ENCODE measurements at regions not wholly inside any gene's neighbourhood (a gene's known extent, or its start where the extent isn't known, plus 50 kb on each side); places are given as distances from the start of the nearest gene placed in this dataset.

DNA sequence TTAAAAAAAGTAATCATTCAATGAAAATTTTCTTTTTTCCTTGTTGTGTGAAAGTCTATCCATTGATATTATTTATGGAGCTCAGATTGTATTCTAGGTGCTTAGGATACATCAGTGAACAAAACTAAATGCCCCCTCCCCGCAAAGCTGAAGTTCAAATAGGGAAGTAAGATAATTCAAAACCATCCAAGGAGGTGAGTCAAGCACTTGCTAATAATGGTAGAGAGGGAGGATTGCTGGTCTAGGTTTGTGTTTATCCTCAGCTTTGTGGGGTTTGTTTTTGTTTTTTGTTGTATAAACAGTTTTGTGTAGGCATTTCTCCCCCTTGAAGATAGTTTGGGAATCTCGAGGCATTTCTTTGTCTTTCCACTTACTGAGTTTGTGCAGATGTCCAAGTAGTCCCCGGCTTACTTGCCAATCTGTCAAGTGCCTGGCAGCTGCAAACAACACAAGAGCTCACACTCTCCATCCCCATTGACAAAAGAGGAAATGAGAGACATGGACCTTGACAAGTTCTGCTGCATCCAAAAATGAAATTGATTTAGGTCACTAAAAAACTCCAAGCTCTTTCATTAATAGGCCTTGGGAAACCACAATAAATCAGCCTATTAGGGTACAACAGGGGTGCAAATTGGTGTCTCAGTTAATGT is 575.8 kb upstream of the TBL1XR1 start:
- TF ChIP-seq, protein P1, sequence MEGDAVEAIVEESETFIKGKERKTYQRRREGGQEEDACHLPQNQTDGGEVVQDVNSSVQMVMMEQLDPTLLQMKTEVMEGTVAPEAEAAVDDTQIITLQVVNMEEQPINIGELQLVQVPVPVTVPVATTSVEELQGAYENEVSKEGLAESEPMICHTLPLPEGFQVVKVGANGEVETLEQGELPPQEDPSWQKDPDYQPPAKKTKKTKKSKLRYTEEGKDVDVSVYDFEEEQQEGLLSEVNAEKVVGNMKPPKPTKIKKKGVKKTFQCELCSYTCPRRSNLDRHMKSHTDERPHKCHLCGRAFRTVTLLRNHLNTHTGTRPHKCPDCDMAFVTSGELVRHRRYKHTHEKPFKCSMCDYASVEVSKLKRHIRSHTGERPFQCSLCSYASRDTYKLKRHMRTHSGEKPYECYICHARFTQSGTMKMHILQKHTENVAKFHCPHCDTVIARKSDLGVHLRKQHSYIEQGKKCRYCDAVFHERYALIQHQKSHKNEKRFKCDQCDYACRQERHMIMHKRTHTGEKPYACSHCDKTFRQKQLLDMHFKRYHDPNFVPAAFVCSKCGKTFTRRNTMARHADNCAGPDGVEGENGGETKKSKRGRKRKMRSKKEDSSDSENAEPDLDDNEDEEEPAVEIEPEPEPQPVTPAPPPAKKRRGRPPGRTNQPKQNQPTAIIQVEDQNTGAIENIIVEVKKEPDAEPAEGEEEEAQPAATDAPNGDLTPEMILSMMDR (IDR thresholded peaks at IDR 0.05) = no peak
- no peak for TF ChIP-seq POLR2A (IDR thresholded peaks at IDR 0.05)
- no peak for TF ChIP-seq POLR2AphosphoS5 (IDR thresholded peaks at IDR 0.05)

All from breast epithelium (tissue), 3 donors.